ENCODE measurements at regions not wholly inside any gene's neighbourhood (a gene's known extent, or its start where the extent isn't known, plus 50 kb on each side); places are given as distances from the start of the nearest gene placed in this dataset.

GRCh38 chr11:22084564-22084963, 108.3 kb upstream of the ANO5 start:
- H3K4me1 ChIP-seq (replicated peaks in 1 of 2; ENCODE audit: control insufficient read depth in 2 of 2, insufficient read depth in 2 of 2, low read length in 2 of 2), result no peaks in the 10 kb centered on the region
- H3K9ac ChIP-seq (ENCODE audit: insufficient read depth in 1 of 2, low read depth in 2 of 2, low read length in 2 of 2), result no peak overlapping the region

More at GRCh38 chr11:22084564-22084963, 108.3 kb upstream of the ANO5 start:
- intact Hi-C loops (cut with micrococcal nuclease) (no loop called here), in situ Hi-C loops (cut with MboI) (no loop called here)
- no peak overlapping the region for H3K4me3 ChIP-seq
- CTCF ChIA-PET (ENCODE audit: low intra/inter-chr PET ratio), result no interaction called here
- no peak overlapping the region for H2AFZ ChIP-seq (ENCODE audit: low read depth, low read length)
- no peak overlapping the region for H3K4me2 ChIP-seq (ENCODE audit: insufficient read depth, low read length)
- no peak for FAIRE-seq
- DNase-seq (ENCODE audit: extremely low read depth in 1 of 4, low spot score in 3 of 4), result no peak
- H3K36me3 ChIP-seq (ENCODE audit: control insufficient read depth, insufficient read depth, low read length), result no peaks in the 10 kb centered on the region
- no peaks in the 10 kb centered on the region for H3K9me1 ChIP-seq (ENCODE audit: control insufficient read depth, insufficient read depth, low read length)
- ATAC-seq, result no peak
- H3K9me3 ChIP-seq (replicated peaks; ENCODE audit: control insufficient read depth, insufficient read depth, low read depth, low read length), result no peaks in the 10 kb centered on the region; the same call in 1 of the 2 replicates
- POLR2A ChIA-PET, result no interaction called here
- no peaks in the 10 kb centered on the region for H3K79me2 ChIP-seq (ENCODE audit: control insufficient read depth, insufficient read depth, low read length)
- no peak overlapping the region for H3K27ac ChIP-seq (ENCODE audit: extremely low read depth, low read depth, low read length)
- no peaks in the 10 kb centered on the region for H3K27me3 ChIP-seq (ENCODE audit: control insufficient read depth in 2 of 2, insufficient read depth in 2 of 2, low read length in 2 of 2)
- no peak for TF ChIP-seq PML (IDR thresholded peaks at IDR 0.05; ENCODE audit: low read length)
- no peak for TF ChIP-seq HNRNPH1 (optimal IDR thresholded peaks at IDR 0.05; ENCODE audit: low read depth, low read length)
- TF ChIP-seq CBX2 (IDR thresholded peaks at IDR 0.05; ENCODE audit: insufficient read depth, low read length, poor library complexity, severe bottlenecking), result no peak
- TF ChIP-seq SMAD3 (CRISPR knock-in tag; conservative IDR thresholded peaks at IDR 0.05), result no peak
- no peak for TF ChIP-seq CC2D1A (IDR thresholded peaks at IDR 0.05)
- TF ChIP-seq HDAC6 (IDR thresholded peaks at IDR 0.05; ENCODE audit: low read depth, low read length), result no peak
- TF ChIP-seq GTF2B (IDR thresholded peaks at IDR 0.05; ENCODE audit: extremely low read depth, insufficient read length), result no peak
- no peak for TF ChIP-seq ATF4 (CRISPR knock-in tag; IDR thresholded peaks at IDR 0.05)
- no peak for TF ChIP-seq MEF2A (IDR thresholded peaks at IDR 0.05; ENCODE audit: control insufficient read depth, low read depth, low read length)
- TF ChIP-seq DIDO1 (tag; IDR thresholded peaks at IDR 0.05; ENCODE audit: low read depth), result no peak
- no peak for TF ChIP-seq PTTG1 (tag; IDR thresholded peaks at IDR 0.05; ENCODE audit: low read depth)
- TF ChIP-seq RNF2 (IDR thresholded peaks at IDR 0.05), result no peak
- TF ChIP-seq NR1H2 (CRISPR knock-in tag; IDR thresholded peaks at IDR 0.05), result no peak
- TF ChIP-seq NR0B1 (IDR thresholded peaks at IDR 0.05; ENCODE audit: partially characterized antibody), result no peak
- TF ChIP-seq SIRT6 (IDR thresholded peaks at IDR 0.05; ENCODE audit: low read depth, low read length), result no peak
- TF ChIP-seq PHF21A (IDR thresholded peaks at IDR 0.05; ENCODE audit: borderline replicate concordance, low read depth), result no peak
- no peak for TF ChIP-seq TSHZ1 (CRISPR knock-in tag; IDR thresholded peaks at IDR 0.05)
- no peaks in the 10 kb centered on the region for H4K20me1 ChIP-seq (replicated peaks; ENCODE audit: control insufficient read depth, insufficient read depth, low read length)
- no TSS peak for BruUV-seq (replicated peaks)
